Esophagus muscularis mucosa (tissue), 4 donors: ENCODE measurements at regions not wholly inside any gene's neighbourhood (a gene's known extent, or its start where the extent isn't known, plus 50 kb on each side); places are given as distances from the start of the nearest gene placed in this dataset.

Experiments
- DNase-seq: peaks from one replicate; pipeline ENCODE4 v3.0.0-alpha.2; 2017; ENCODE audit errors: extremely low spot score
- H3K27ac ChIP-seq, 4 donors: fragments of 200-600 bp; sonication (generic); replicated peaks in 1 of 4; 1 replicate in 3 of 4; 2 replicates in 1 of 4; pipeline ENCODE4 v1.5.1; 2016 to 2019; ENCODE audit warnings: mild to moderate bottlenecking in 1 of 4
- H3K27me3 ChIP-seq, 4 donors: fragments of 200-600 bp; sonication (generic); one replicate each; pipeline versions ENCODE4 v1.5.1 to v1.6.0; 2016 to 2019
- H3K36me3 ChIP-seq, 4 donors: fragments of 200-600 bp; sonication (generic); one replicate each; pipeline ENCODE4 v1.5.1; 2016 to 2019
- H3K4me1 ChIP-seq, 4 donors: fragments of 200-600 bp; sonication (generic); one replicate each; pipeline ENCODE4 v1.5.1; 2016 to 2019
- H3K4me3 ChIP-seq, 4 donors: fragments of 200-600 bp; sonication (generic); 1 replicate in 2 of 4; 2 replicates in 2 of 4; pipeline ENCODE4 v1.5.1; 2016 to 2019; ENCODE audit warnings: mild to moderate bottlenecking in 4 of 4, moderate library complexity in 1 of 4
- H3K9me3 ChIP-seq, 4 donors: fragments of 200-600 bp; sonication (generic); 1 replicate in 3 of 4; 2 replicates in 1 of 4; pipeline ENCODE4 v1.5.1; 2016 to 2019
- CTCF ChIP-seq, 3 experiments: fragments of 200-600 bp in 2 of 3; fragments of 450-650 bp in 1 of 3; sonication (generic) in 2 of 3; IDR thresholded peaks; one replicate each; pipeline ENCODE4 v1.5.1; 2017 to 2019; ENCODE audit warnings: antibody characterized with exemption in 3 of 3, mild to moderate bottlenecking in 2 of 3, moderate library complexity in 1 of 3
- EP300 ChIP-seq: sonication (generic); formaldehyde crosslinking; IDR thresholded peaks from one replicate; pipeline ENCODE4 v1.6.1; 2017; ENCODE audit warnings: antibody characterized with exemption
- POLR2A ChIP-seq: fragments of 450-650 bp; IDR thresholded peaks from one replicate; pipeline ENCODE4 v1.6.1; 2017; ENCODE audit warnings: antibody characterized with exemption, moderate library complexity, mild to moderate bottlenecking, low read depth
- POLR2AphosphoS5 ChIP-seq, 2 donors: sonication (generic); formaldehyde crosslinking; IDR thresholded peaks; one replicate each; pipeline ENCODE4 v1.6.1; 2017; ENCODE audit warnings: antibody characterized with exemption in 2 of 2
- WGBS: methylation state at CpG from one replicate; pipeline ENCODE4 v1.1.5; 2018; 5-methylcytosine and 5-hydroxymethylcytosine counted together
- intact Hi-C: fragments of 100-400 bp; cut with DNase I; formaldehyde crosslinking; loops from one replicate; pipeline ENCODE4 v1.15.1; 2023

- Histone ChIP-seq H3K27me3 (no peaks in the 10 kb centered on the region), H3K9me3 (no peaks in the 10 kb centered on the region), H3K4me1 (peaks cover 0 to 19% (median 16%) of the 10 kb centered on the region in 4 donors), H3K4me3 (no peak overlapping the region), H3K36me3 (no peaks in the 10 kb centered on the region), H3K27ac (no peak overlapping the region)
- no peak for DNase-seq
- WGBS: 90% methylated on average over 4 of the region's 4 CpGs
- TF ChIP-seq EP300 (no peak), POLR2A (no peak), POLR2AphosphoS5 (IDR thresholded peaks at IDR 0.05) (no peak), CTCF (IDR thresholded peaks at IDR 0.05) (no peak)
- intact Hi-C loops: loop anchor here (5.0 to 10.0 kb wide), 3 partner anchors 69 to 879 kb away; no protein-coding TSS in a partner anchor
These were observed 109.5 kb upstream of the NFIA start for GRCh38 chr1:60972841-60973364.

DNA sequence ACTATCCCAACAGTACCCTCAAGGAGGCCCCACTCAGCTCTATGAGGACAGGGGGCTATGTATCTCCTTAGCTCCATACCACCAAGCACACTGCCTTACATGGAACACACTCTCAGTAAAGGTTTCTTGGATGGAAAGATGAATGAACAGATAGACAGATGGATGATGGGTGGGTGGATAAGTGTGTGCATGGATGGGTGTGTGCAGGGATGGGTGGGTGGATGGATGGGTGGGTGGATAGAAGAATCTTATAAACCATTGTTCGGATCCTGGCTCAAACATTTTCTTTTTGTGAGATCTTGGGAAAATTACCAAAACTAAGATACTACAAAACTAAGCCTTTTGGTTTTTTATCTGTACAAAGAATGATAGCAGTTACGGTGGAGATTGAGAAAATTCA, 111.0 kb upstream of the NFIA start:
- intact Hi-C loops: loop anchor here (5.0 to 10.0 kb wide), 3 partner anchors 71 to 881 kb away; no protein-coding TSS in a partner anchor
- Histone ChIP-seq H3K27ac (no peak overlapping the region), H3K36me3 (no peaks in the 10 kb centered on the region), H3K4me1 (peaks cover 0 to 19% (median 16%) of the 10 kb centered on the region in 4 donors), H3K4me3 (no peak overlapping the region), H3K27me3 (no peaks in the 10 kb centered on the region), H3K9me3 (no peaks in the 10 kb centered on the region)
- DNase-seq: no peak
- 77% methylated on average over 2 of the region's 2 CpGs for WGBS
- TF ChIP-seq EP300 (no peak), POLR2A (no peak), CTCF (IDR thresholded peaks at IDR 0.05) (no peak), POLR2AphosphoS5 (IDR thresholded peaks at IDR 0.05) (no peak)

- H3K4me3 ChIP-seq: no peak overlapping the region
- intact Hi-C loops: loop anchor here (5.0 to 10.0 kb wide), 3 partner anchors 72 to 882 kb away; no protein-coding TSS in a partner anchor
- H3K27ac ChIP-seq: peak overlapping the region in 3 of 4 donors; percentile 15 to 48 (median 39)
- WGBS: 37% methylated on average over 9 of the region's 9 CpGs
- peaks cover 0 to 19% (median 14%) of the 10 kb centered on the region in 4 donors for H3K4me1 ChIP-seq
- no peaks in the 10 kb centered on the region for H3K36me3 ChIP-seq
- no peak for DNase-seq
- TF ChIP-seq CTCF (IDR thresholded peaks at IDR 0.05): peak; percentile 52 to 63 (median 60)
- TF ChIP-seq POLR2A: no peak
- peaks cover 0 to 9% (median 6%) of the 10 kb centered on the region in 4 donors for H3K9me3 ChIP-seq
- no peaks in the 10 kb centered on the region for H3K27me3 ChIP-seq
These were observed 112.3 kb upstream of the NFIA start for GRCh38 chr1:60969971-60970509.

DNA sequence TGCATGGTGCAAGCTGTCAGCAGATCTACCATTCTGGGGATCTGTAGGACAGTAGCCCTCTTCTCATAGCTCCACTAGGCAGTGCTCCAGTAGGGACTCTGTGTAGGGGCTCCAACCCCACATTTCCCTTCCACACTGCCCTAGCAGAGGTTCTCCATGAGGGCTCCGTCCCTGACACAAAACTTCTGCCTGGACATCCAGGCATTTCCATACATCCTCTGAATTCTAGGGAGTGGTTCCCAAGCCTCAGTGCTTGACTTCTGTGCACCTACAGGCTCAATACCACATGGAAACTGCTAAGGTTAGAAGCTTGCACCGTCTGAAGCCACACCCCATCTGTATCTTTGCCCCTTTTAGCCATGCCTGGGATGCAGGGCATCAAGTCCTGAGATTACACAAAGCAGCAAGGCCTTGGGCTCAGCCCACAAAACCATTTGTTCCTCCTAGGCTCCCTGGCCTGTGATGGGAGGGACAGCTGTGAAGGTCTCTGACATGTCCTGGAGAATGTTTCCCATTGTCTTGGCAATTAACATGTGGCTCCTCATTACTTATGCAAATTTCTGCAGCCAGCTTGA, 117.0 kb upstream of the NFIA start:
- intact Hi-C loops: no loop called here
- DNase-seq: no peak
- Histone ChIP-seq H3K4me3 (no peak overlapping the region), H3K27me3 (no peaks in the 10 kb centered on the region), H3K27ac (no peak overlapping the region), H3K4me1 (peaks cover 0 to 8% (median 8%) of the 10 kb centered on the region in 4 donors), H3K36me3 (no peaks in the 10 kb centered on the region), H3K9me3 (peaks cover 0 to 14% (median 8%) of the 10 kb centered on the region in 4 donors)
- 96% methylated on average over 2 of the region's 2 CpGs for WGBS
- TF ChIP-seq EP300 (no peak), CTCF (IDR thresholded peaks at IDR 0.05) (no peak), POLR2A (no peak), POLR2AphosphoS5 (IDR thresholded peaks at IDR 0.05) (no peak)
